GM18508 (cell line): ENCODE measurements at regions not wholly inside any gene's neighbourhood (a gene's known extent, or its start where the extent isn't known, plus 50 kb on each side); places are given as distances from the start of the nearest gene placed in this dataset.

Source experiments
- ATAC-seq: cut with Tn5 transposase; IDR thresholded peaks from one replicate; pipeline ENCODE4 v1.9.1; 2021; ENCODE audit warnings: moderate number of reproducible peaks; ENCODE audit not compliant: insufficient read depth, unreplicated experiment

GRCh38 chr2:5474716-5475115, 217.5 kb upstream of the SOX11 start:
- ATAC-seq, result no peak

- ATAC-seq, result no peak
These were observed 212.8 kb upstream of the SOX11 start for GRCh38 chr2:5479265-5479928.

GRCh38 chr2:5482929-5483331, 209.3 kb upstream of the SOX11 start:
- ATAC-seq, result no peak

GRCh38 chr2:5484868-5485267, 207.3 kb upstream of the SOX11 start:
- no peak for ATAC-seq

GRCh38 chr2:5491523-5491922, 200.7 kb upstream of the SOX11 start:
- ATAC-seq, result no peak

- ATAC-seq, result no peak
These were observed 198.9 kb upstream of the SOX11 start for GRCh38 chr2:5493256-5493655.

GRCh38 chr2:5494212-5494611, 198.0 kb upstream of the SOX11 start:
- ATAC-seq, result no peak

GRCh38 chr2:5495586-5495985, 196.6 kb upstream of the SOX11 start:
- ATAC-seq, result no peak

GRCh38 chr2:5497874-5498273, 194.3 kb upstream of the SOX11 start:
- ATAC-seq, result no peak

GRCh38 chr2:5501807-5502206, 190.4 kb upstream of the SOX11 start:
- no peak for ATAC-seq

- ATAC-seq, result no peak
These were observed 189.8 kb upstream of the SOX11 start for GRCh38 chr2:5502385-5502784.

- no peak for ATAC-seq
These were observed 187.4 kb upstream of the SOX11 start for GRCh38 chr2:5504756-5505155.

- ATAC-seq, result no peak
These were observed 184.8 kb upstream of the SOX11 start for GRCh38 chr2:5507367-5507766.

- ATAC-seq, result no peak
These were observed 182.8 kb upstream of the SOX11 start for GRCh38 chr2:5509362-5509761.

- ATAC-seq, result no peak
These were observed 182.1 kb upstream of the SOX11 start for GRCh38 chr2:5510082-5510481.

- no peak for ATAC-seq
These were observed 176.5 kb upstream of the SOX11 start for GRCh38 chr2:5515693-5516092.

- no peak for ATAC-seq
These were observed 172.9 kb upstream of the SOX11 start for GRCh38 chr2:5519286-5519685.

GRCh38 chr2:5520463-5520972, 171.7 kb upstream of the SOX11 start:
- no peak for ATAC-seq

GRCh38 chr2:5521461-5521860, 170.7 kb upstream of the SOX11 start:
- ATAC-seq, result no peak

- ATAC-seq, result no peak
These were observed 167.6 kb upstream of the SOX11 start for GRCh38 chr2:5524551-5524950.

- no peak for ATAC-seq
These were observed 163.5 kb upstream of the SOX11 start for GRCh38 chr2:5528706-5529105.

- ATAC-seq, result no peak
These were observed 162.0 kb upstream of the SOX11 start for GRCh38 chr2:5530011-5530696.
